ENCODE measurements at regions not wholly inside any gene's neighbourhood (a gene's known extent, or its start where the extent isn't known, plus 50 kb on each side); places are given as distances from the start of the nearest gene placed in this dataset.

DNA sequence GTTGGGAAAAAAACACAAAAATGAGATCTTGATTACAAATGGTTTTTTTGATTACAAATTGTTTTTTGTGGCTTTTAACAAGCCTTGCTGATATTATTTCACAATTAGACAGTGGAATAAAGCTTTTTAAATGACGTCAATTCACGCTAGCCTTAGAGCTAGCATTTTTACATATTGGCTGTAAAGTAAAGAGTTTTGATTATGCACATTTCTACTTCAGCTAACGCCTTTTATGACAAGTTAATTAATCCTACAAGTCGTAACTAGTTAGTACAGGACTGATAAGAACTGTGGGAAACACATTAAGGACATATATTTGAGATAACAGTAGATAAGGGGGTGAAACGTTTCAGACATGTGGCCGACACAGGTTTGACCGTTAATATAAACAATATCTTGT, 95.7 kb upstream of the ATXN3L start:
- TF ChIP-seq, protein P1, sequence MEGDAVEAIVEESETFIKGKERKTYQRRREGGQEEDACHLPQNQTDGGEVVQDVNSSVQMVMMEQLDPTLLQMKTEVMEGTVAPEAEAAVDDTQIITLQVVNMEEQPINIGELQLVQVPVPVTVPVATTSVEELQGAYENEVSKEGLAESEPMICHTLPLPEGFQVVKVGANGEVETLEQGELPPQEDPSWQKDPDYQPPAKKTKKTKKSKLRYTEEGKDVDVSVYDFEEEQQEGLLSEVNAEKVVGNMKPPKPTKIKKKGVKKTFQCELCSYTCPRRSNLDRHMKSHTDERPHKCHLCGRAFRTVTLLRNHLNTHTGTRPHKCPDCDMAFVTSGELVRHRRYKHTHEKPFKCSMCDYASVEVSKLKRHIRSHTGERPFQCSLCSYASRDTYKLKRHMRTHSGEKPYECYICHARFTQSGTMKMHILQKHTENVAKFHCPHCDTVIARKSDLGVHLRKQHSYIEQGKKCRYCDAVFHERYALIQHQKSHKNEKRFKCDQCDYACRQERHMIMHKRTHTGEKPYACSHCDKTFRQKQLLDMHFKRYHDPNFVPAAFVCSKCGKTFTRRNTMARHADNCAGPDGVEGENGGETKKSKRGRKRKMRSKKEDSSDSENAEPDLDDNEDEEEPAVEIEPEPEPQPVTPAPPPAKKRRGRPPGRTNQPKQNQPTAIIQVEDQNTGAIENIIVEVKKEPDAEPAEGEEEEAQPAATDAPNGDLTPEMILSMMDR (IDR thresholded peaks at IDR 0.05), result no peak
- TF ChIP-seq POLR2A (IDR thresholded peaks at IDR 0.05), result no peak
